GM19025 (cell line): ENCODE measurements at regions not wholly inside any gene's neighbourhood (a gene's known extent, or its start where the extent isn't known, plus 50 kb on each side); places are given as distances from the start of the nearest gene placed in this dataset.

Experiments
- ATAC-seq: cut with Tn5 transposase; IDR thresholded peaks from one replicate; pipeline ENCODE4 v1.9.1; 2021; ENCODE audit warnings: mild to moderate bottlenecking, low read depth, moderate library complexity; ENCODE audit not compliant: unreplicated experiment

- ATAC-seq, result no peak
These were observed 367.2 kb upstream of the KCNH7 start for GRCh38 chr2:163205589-163206254.

GRCh38 chr2:163200741-163201140 is 362.2 kb upstream of the KCNH7 start:
- ATAC-seq, result no peak

GRCh38 chr2:163198972-163199371 is 360.4 kb upstream of the KCNH7 start:
- no peak for ATAC-seq

GRCh38 chr2:163198007-163198406 is 359.4 kb upstream of the KCNH7 start:
- ATAC-seq, result no peak

GRCh38 chr2:163191372-163191771 is 352.8 kb upstream of the KCNH7 start:
- ATAC-seq, result no peak

- ATAC-seq, result no peak
These were observed 349.6 kb upstream of the KCNH7 start for GRCh38 chr2:163187995-163188655.

GRCh38 chr2:163187119-163187518 is 348.6 kb upstream of the KCNH7 start:
- ATAC-seq, result no peak

GRCh38 chr2:163185160-163185559 is 346.6 kb upstream of the KCNH7 start:
- no peak for ATAC-seq

GRCh38 chr2:163182764-163183354 is 344.3 kb upstream of the KCNH7 start:
- ATAC-seq, result no peak

- ATAC-seq, result no peak
These were observed 339.0 kb upstream of the KCNH7 start for GRCh38 chr2:163177592-163177991.

- ATAC-seq, result no peak
These were observed 336.7 kb upstream of the KCNH7 start for GRCh38 chr2:163175294-163175693.

- no peak for ATAC-seq
These were observed 335.0 kb upstream of the KCNH7 start for GRCh38 chr2:163173591-163173990.

GRCh38 chr2:163171786-163172530 is 333.4 kb upstream of the KCNH7 start:
- ATAC-seq, result no peak

GRCh38 chr2:163157891-163158496 is 319.4 kb upstream of the KCNH7 start:
- no peak for ATAC-seq

GRCh38 chr2:163157411-163157810 is 318.8 kb upstream of the KCNH7 start:
- ATAC-seq, result no peak

GRCh38 chr2:163155925-163156324 is 317.4 kb upstream of the KCNH7 start:
- ATAC-seq, result no peak

GRCh38 chr2:163155279-163155883 is 316.8 kb upstream of the KCNH7 start:
- no peak for ATAC-seq

- no peak for ATAC-seq
These were observed 304.1 kb upstream of the KCNH7 start for GRCh38 chr2:163142618-163143017.

GRCh38 chr2:163138947-163139346 is 300.4 kb upstream of the KCNH7 start:
- no peak for ATAC-seq

- no peak for ATAC-seq
These were observed 296.7 kb upstream of the KCNH7 start for GRCh38 chr2:163135256-163135655.
